GM19324 (cell line): ENCODE measurements at regions not wholly inside any gene's neighbourhood (a gene's known extent, or its start where the extent isn't known, plus 50 kb on each side); places are given as distances from the start of the nearest gene placed in this dataset.
A peak's percentile ranks its signal among the peaks of the same experiment; 100 is the strongest.

ENCODE experiments used
- ATAC-seq: cut with Tn5 transposase; IDR thresholded peaks from one replicate; pipeline ENCODE4 v1.9.1; 2021; ENCODE audit warnings: mild to moderate bottlenecking, moderate library complexity; ENCODE audit not compliant: unreplicated experiment, low FRiP score

DNA sequence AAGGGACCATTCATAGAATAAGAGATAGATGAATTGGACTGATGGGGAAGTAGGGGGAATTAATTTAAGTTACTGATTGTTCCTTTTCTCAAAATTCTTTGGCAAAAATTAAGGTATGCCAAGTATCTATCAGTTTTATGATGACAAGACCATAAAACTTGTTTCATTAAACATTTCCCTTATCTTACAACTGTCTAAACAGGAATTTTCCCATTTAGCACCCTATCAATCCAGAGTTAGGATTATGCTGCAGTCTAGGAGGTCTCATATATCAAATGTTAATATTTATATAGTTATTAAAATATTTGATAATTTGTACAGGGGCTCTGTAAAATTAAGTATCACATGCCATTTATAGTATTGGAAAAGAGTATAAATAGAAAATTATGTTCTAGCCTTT is 51.5 kb upstream of the ARID1B start:
- no peak for ATAC-seq

GRCh38 chr6:156720691-156721685 is 56.2 kb upstream of the ARID1B start:
- peak; percentile 38 for ATAC-seq

DNA sequence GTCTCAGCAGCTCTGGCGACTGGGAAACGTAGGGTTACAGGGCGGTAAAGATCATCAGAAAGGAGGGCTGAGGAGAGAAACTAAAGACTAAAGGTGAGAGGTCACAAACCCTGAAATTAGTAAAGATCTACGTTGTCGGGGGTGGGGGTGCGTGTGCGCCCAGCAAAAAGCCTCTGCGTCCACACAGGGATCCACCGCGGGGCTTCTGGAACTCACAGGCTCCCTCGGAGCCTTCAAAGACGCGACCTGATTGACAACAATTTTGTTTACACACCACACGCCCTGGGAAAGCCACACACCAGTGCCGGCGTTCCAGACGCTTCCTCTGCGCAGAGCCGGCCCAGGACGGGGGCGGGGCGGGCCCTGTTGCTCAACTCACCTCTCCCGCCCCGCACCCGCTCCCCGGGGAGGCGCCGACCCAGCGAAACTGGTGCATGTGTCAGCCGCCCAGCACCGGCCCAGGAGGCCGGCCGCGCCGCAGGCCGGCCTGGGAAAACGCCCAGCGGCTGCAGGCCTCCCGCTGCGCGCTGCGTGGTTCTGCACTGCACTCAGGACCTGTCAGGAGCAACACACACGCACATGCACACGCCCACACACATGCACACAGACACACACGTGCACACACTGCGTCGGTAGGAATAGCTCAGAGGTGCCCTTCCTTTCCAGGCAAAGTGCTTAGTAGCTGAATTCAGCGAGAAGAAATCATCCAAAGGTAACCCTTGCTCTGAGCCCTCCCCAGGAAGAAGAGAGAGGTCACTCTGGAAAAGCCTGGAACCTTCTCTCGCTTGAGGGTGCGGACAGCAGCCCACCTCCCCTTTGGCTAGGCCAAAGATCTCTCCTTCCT is 57.2 kb upstream of the ARID1B start:
- ATAC-seq = peak; percentile 85

DNA sequence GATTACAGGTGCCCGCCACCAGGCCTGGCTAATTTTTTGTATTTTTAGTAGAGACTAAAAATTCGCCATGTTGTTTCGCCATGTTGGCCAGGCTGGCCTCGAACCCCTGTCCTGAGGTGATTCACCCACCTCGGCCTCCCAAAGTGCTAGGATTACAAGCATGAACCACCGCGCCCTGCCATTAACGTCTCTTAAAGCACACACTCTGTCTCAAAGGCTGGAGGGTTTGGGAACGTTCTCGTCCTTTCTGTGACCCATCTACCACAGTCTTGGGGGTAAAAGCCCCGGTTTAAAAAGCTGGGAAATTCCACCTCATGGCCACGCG is 57.8 kb upstream of the ARID1B start:
- ATAC-seq = no peak

- no peak for ATAC-seq
Observed at GRCh38 chr6:156718647-156719394, 58.4 kb upstream of the ARID1B start.

DNA sequence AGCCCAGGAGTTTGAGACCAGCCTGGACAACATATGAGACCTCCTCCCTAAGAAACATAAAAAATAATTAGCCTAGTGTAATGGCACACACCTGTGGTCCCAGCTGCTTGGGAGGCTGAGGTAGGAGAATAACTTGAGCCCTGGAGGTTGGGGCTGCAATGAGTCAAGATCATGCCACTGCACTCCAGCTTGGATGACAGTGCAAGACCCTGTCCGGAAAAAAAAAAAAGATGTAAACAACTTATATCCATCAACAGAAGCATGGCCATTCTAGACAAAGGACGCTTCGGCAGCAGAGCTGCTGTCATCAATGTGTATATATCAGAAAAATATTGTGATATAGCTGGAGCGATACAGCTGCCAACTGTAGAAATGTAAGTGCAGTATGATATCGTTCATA is 59.6 kb upstream of the ARID1B start:
- no peak for ATAC-seq

DNA sequence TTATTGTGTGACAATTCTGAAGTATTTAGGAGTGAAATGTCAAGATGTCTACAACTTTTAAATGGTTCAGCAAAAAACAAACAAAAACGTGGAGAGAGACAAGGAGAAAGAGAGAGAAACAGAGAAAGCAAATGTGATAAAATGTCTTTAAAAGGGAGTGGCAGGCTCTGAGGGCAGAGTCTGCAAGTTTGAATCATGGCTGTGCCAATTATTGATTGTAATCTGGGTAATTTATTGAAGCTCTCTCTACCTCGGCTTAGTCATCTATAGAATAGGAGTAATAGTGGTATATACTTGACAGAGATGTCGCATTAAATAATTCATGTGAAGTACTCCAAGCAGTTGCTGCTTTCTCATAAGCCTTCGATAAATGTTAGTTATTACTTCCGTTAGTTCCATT is 61.3 kb upstream of the ARID1B start:
- ATAC-seq = no peak

- no peak for ATAC-seq
Observed at GRCh38 chr6:156713548-156713947, 63.6 kb upstream of the ARID1B start.

GRCh38 chr6:156710479-156710878 is 66.7 kb upstream of the ARID1B start:
- no peak for ATAC-seq

DNA sequence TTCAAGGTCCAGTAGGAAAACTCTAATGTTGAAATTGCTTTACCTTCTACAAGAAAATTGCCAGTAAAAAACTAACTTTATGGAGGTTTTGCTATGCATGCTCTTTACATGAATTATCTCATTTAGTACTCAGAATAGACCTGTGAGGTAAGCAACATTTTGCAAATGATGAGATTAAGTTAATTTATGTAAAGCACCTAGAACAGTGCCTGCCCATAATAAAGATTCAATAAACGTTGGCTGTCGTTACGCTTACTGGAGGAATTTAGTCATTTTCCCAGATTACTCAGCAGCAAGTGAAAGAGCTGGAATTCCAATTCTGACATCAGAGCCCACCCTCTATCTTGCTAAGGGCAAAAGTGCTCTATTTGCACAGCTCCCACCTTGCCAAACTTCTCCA is 69.4 kb upstream of the ARID1B start:
- ATAC-seq = no peak

DNA sequence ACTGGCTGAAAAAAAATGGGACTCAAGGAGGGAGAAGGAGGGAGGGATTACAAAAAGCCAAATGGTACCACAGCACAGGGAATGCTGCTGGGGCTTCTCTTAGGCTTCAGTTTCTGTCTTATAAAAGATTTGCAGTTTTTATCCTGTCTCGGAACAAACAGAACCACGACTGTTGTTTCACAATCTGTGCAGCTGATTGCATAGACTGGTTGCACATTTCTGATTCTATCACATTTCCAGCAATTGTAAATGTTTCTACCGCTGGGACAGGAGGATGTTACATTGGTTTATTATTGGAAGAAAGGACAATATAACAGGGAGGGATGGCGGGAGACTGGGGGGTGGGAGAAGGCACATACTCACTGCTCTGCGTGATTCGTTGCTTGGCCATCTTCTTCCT is 73.5 kb upstream of the ARID1B start:
- ATAC-seq = no peak

DNA sequence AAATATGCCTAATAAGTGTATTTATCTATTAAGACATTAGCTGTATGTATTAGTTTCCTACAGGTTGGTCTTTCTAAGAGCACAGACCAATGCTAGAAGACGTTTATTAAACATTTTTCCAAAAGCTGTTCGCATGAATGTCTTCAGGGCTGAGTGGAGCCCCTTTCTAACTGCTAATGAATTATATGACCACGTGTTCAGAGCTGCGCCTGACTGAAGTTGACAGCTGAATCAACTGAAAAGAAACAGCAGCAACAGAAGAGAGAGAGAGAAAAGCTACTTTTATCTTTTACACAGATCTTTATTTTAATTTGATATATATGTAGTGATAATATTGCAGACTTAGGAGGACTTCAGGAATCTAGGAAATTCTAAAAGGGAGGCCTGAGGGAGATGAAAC is 75.2 kb upstream of the ARID1B start:
- no peak for ATAC-seq

GRCh38 chr6:156700440-156701057 is 76.6 kb upstream of the ARID1B start:
- no peak for ATAC-seq

GRCh38 chr6:156699935-156700334 is 77.2 kb upstream of the ARID1B start:
- ATAC-seq = no peak

- ATAC-seq = no peak
Observed at GRCh38 chr6:156699017-156699421, 78.2 kb upstream of the ARID1B start.

- ATAC-seq = peak; percentile 84
Observed at GRCh38 chr6:156698239-156699016, 78.8 kb upstream of the ARID1B start.

GRCh38 chr6:156697225-156697830 is 79.8 kb upstream of the ARID1B start:
- ATAC-seq = peak; percentile 42

DNA sequence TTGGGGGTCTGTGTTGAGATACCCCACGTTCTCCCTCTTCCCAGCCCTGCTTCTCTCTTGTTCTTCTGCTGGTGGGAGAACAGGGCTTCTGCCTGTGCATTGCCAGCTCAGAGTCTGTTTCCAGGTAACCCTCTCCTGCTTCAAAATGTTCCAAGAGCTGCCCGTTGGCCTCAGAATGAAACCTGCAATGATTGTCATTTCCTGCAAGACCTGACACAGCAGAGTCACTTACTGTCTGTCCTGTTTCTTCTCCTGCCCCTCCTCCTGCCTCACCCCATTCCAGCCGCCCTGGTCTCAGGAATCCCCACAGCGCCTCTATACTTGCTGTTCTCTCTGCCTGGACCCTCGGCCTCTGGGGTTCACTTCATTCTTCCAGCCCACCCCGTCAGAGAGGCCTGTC is 81.4 kb upstream of the ARID1B start:
- no peak for ATAC-seq

- ATAC-seq = no peak
Observed at GRCh38 chr6:156694679-156695078, 82.5 kb upstream of the ARID1B start.
